ENCODE measurements at regions not wholly inside any gene's neighbourhood (a gene's known extent, or its start where the extent isn't known, plus 50 kb on each side); places are given as distances from the start of the nearest gene placed in this dataset.

DNA sequence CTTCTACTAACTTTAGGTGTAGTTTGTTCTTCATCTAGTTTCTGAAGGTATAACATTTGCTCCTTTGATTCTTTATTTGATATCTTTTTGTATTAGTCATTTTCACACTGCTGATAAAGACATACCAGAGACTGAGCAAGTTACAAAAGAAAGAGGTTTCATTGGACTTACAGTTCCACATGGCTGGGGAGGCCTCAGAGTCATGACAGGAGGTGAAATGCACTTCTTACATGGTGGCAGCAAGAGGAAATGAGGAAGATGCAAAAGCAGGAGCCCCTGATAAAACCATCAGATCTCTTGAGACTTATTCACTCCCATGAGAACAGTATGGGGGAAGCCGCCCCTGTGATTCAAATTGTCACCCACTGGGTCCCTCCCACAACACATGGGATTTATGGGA, 544.4 kb upstream of the DSEL start:
- WGBS, result 71% methylated on average over 1 of the region's 1 CpG
- no peaks in the 10 kb centered on the region for H3K27me3 ChIP-seq (ENCODE audit: control insufficient read depth in 4 of 4, insufficient read depth in 4 of 4, low read length in 3 of 4)
- H3K36me3 ChIP-seq (ENCODE audit: control insufficient read depth in 4 of 4, insufficient read depth in 3 of 4, low read depth in 1 of 4, low read length in 3 of 4), result no peaks in the 10 kb centered on the region
- H3K9me3 ChIP-seq (ENCODE audit: control insufficient read depth in 4 of 4, low read length in 3 of 4), result no peaks in the 10 kb centered on the region
- H3K4me3 ChIP-seq (ENCODE audit: low read depth in 1 of 3, low read length in 3 of 3), result no peak overlapping the region
- TF ChIP-seq, protein P1, sequence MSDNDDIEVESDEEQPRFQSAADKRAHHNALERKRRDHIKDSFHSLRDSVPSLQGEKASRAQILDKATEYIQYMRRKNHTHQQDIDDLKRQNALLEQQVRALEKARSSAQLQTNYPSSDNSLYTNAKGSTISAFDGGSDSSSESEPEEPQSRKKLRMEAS (IDR thresholded peaks at IDR 0.05), result no peak
- no peak for TF ChIP-seq REST (IDR thresholded peaks at IDR 0.05)
- TF ChIP-seq GABPA (IDR thresholded peaks at IDR 0.05 in 1 of 2, conservative IDR thresholded peaks at IDR 0.05 in 1 of 2), result no peak
- TF ChIP-seq NR2F2 (IDR thresholded peaks at IDR 0.05), result no peak
- no peak for TF ChIP-seq RXRA (IDR thresholded peaks at IDR 0.05)
- H3K27ac ChIP-seq (ENCODE audit: low read depth in 1 of 2, low read length in 2 of 2), result no peak overlapping the region
- DNase-seq (ENCODE audit: low spot score), result no peak
- no peaks in the 10 kb centered on the region for H3K4me1 ChIP-seq (ENCODE audit: control insufficient read depth in 4 of 4, insufficient read depth in 4 of 4, low read length in 3 of 4)
- no peak overlapping the region for H3K9ac ChIP-seq (ENCODE audit: low read depth in 1 of 2, low read length in 2 of 2)

DNA sequence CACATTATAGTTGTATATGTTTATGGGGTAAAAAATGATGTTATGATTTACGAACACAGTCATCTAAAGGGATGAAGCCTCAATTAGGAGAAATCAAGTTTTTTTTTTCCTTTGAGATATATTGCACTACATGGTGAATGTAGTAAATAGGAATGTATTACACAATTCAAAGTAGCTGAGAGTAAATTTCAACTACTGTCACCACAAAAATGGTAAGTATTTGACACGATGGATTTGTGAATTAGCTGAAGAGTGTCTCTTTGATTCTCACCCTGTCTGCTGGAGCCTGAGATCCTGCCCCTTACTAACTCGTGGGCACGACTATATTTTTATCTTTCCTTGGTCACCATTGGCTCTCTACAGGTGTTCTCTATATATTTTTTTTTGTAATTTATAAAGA, 540.4 kb upstream of the DSEL start:
- Histone ChIP-seq H3K9ac (ENCODE audit: low read depth in 1 of 2, low read length in 2 of 2) (no peak overlapping the region), H3K36me3 (ENCODE audit: control insufficient read depth in 4 of 4, insufficient read depth in 3 of 4, low read depth in 1 of 4, low read length in 3 of 4) (no peaks in the 10 kb centered on the region), H3K27me3 (ENCODE audit: control insufficient read depth in 4 of 4, insufficient read depth in 4 of 4, low read length in 3 of 4) (no peaks in the 10 kb centered on the region), H3K27ac (ENCODE audit: low read depth in 1 of 2, low read length in 2 of 2) (no peak overlapping the region), H3K9me3 (ENCODE audit: control insufficient read depth in 4 of 4, low read length in 3 of 4) (no peaks in the 10 kb centered on the region), H3K4me1 (ENCODE audit: control insufficient read depth in 4 of 4, insufficient read depth in 4 of 4, low read length in 3 of 4) (no peaks in the 10 kb centered on the region), H3K4me3 (ENCODE audit: low read depth in 1 of 3, low read length in 3 of 3) (no peak overlapping the region)
- TF ChIP-seq EGR1 (IDR thresholded peaks at IDR 0.05; ENCODE audit: low read depth in 2 of 2), result no peak
- TF ChIP-seq TAF1 (conservative IDR thresholded peaks at IDR 0.05), result no peak
- TF ChIP-seq, protein P2, sequence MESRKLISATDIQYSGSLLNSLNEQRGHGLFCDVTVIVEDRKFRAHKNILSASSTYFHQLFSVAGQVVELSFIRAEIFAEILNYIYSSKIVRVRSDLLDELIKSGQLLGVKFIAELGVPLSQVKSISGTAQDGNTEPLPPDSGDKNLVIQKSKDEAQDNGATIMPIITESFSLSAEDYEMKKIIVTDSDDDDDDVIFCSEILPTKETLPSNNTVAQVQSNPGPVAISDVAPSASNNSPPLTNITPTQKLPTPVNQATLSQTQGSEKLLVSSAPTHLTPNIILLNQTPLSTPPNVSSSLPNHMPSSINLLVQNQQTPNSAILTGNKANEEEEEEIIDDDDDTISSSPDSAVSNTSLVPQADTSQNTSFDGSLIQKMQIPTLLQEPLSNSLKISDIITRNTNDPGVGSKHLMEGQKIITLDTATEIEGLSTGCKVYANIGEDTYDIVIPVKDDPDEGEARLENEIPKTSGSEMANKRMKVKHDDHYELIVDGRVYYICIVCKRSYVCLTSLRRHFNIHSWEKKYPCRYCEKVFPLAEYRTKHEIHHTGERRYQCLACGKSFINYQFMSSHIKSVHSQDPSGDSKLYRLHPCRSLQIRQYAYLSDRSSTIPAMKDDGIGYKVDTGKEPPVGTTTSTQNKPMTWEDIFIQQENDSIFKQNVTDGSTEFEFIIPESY (IDR thresholded peaks at IDR 0.05), result no peak
- no peak for TF ChIP-seq SP1 (IDR thresholded peaks at IDR 0.05)
- no peak for TF ChIP-seq JUND (IDR thresholded peaks at IDR 0.05)
- no peak for TF ChIP-seq HNF4G (IDR thresholded peaks at IDR 0.05)
- no peak for TF ChIP-seq GABPA (IDR thresholded peaks at IDR 0.05 in 1 of 2, conservative IDR thresholded peaks at IDR 0.05 in 1 of 2)
- no peak for TF ChIP-seq RAD21 (IDR thresholded peaks at IDR 0.05)
- TF ChIP-seq, protein P1 (IDR thresholded peaks at IDR 0.05), result no peak
- TF ChIP-seq, protein P3, sequence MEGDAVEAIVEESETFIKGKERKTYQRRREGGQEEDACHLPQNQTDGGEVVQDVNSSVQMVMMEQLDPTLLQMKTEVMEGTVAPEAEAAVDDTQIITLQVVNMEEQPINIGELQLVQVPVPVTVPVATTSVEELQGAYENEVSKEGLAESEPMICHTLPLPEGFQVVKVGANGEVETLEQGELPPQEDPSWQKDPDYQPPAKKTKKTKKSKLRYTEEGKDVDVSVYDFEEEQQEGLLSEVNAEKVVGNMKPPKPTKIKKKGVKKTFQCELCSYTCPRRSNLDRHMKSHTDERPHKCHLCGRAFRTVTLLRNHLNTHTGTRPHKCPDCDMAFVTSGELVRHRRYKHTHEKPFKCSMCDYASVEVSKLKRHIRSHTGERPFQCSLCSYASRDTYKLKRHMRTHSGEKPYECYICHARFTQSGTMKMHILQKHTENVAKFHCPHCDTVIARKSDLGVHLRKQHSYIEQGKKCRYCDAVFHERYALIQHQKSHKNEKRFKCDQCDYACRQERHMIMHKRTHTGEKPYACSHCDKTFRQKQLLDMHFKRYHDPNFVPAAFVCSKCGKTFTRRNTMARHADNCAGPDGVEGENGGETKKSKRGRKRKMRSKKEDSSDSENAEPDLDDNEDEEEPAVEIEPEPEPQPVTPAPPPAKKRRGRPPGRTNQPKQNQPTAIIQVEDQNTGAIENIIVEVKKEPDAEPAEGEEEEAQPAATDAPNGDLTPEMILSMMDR (IDR thresholded peaks at IDR 0.05; ENCODE audit: low read depth, low read length, missing input control), result no peak
- TF ChIP-seq FOXA2 (IDR thresholded peaks at IDR 0.05), result no peak
- no peak for TF ChIP-seq NR2F2 (IDR thresholded peaks at IDR 0.05)
- no peak for TF ChIP-seq HNF4A (conservative IDR thresholded peaks at IDR 0.05)
- TF ChIP-seq FOXA1 (IDR thresholded peaks at IDR 0.05), result no peak
- no peak for TF ChIP-seq YY1 (IDR thresholded peaks at IDR 0.05)
- TF ChIP-seq REST (IDR thresholded peaks at IDR 0.05), result no peak
- no peak for TF ChIP-seq RXRA (IDR thresholded peaks at IDR 0.05)
- TF ChIP-seq ATF3 (IDR thresholded peaks at IDR 0.05), result no peak
- WGBS, result 76% methylated on average over 4 of the region's 4 CpGs
- no peak for DNase-seq (ENCODE audit: low spot score)

All from liver (tissue), 8 donors.